HG03280 (cell line): ENCODE measurements at regions not wholly inside any gene's neighbourhood (a gene's known extent, or its start where the extent isn't known, plus 50 kb on each side); places are given as distances from the start of the nearest gene placed in this dataset.
"Not testable (repeated sequence)": the region's sequence is repeated elsewhere in the genome, so short reads cannot be mapped to it uniquely, and the experiment has no call there.

ENCODE experiments used
- ATAC-seq: cut with Tn5 transposase; IDR thresholded peaks from one replicate; pipeline ENCODE4 v1.9.1; 2021; ENCODE audit warnings: mild to moderate bottlenecking, moderate library complexity; ENCODE audit not compliant: unreplicated experiment

- ATAC-seq: no peak
Observed at GRCh38 chr6:15906420-15907016, 222.4 kb upstream of the MYLIP start.

GRCh38 chr6:15905488-15906419, 223.1 kb upstream of the MYLIP start:
- no peak for ATAC-seq

- no peak for ATAC-seq
Observed at GRCh38 chr6:15904651-15905376, 224.1 kb upstream of the MYLIP start.

- peak; percentile 93 for ATAC-seq
Observed at GRCh38 chr6:15901141-15902115, 227.5 kb upstream of the MYLIP start.

GRCh38 chr6:15898693-15899092, 230.2 kb upstream of the MYLIP start:
- ATAC-seq: no peak

- ATAC-seq: no peak
Observed at GRCh38 chr6:15897063-15897876, 231.6 kb upstream of the MYLIP start.

- ATAC-seq: no peak
Observed at GRCh38 chr6:15894973-15895725, 232.3 kb upstream of the DTNBP1 start.

- ATAC-seq: no peak
Observed at GRCh38 chr6:15893556-15894253, 230.9 kb upstream of the DTNBP1 start.

- no peak for ATAC-seq
Observed at GRCh38 chr6:15892369-15892768, 229.5 kb upstream of the DTNBP1 start.

- ATAC-seq: no peak
Observed at GRCh38 chr6:15888798-15889772, 226.3 kb upstream of the DTNBP1 start.

- ATAC-seq: no peak
Observed at GRCh38 chr6:15887491-15888461, 224.9 kb upstream of the DTNBP1 start.

- ATAC-seq: no peak
Observed at GRCh38 chr6:15885624-15886023, 222.8 kb upstream of the DTNBP1 start.

- not testable (repeated sequence) for ATAC-seq
Observed at GRCh38 chr6:15883593-15883992, 220.8 kb upstream of the DTNBP1 start.

GRCh38 chr6:15882915-15883314, 220.1 kb upstream of the DTNBP1 start:
- no peak for ATAC-seq

GRCh38 chr6:15882345-15882744, 219.5 kb upstream of the DTNBP1 start:
- ATAC-seq: no peak

GRCh38 chr6:15881150-15881549, 218.3 kb upstream of the DTNBP1 start:
- ATAC-seq: no peak
